AG08396 (cell line): ENCODE measurements at regions not wholly inside any gene's neighbourhood (a gene's known extent, or its start where the extent isn't known, plus 50 kb on each side); places are given as distances from the start of the nearest gene placed in this dataset.

Experiments used
- DNase-seq: peaks from one replicate; pipeline ENCODE4 v3.0.0; 2012; ENCODE audit warnings: low spot score, mixed read lengths

- DNase-seq = no peak
Measured at GRCh38 chr11:82676483-82677094, 57.1 kb downstream of the FAM181B start.

GRCh38 chr11:82675838-82676237 is 57.8 kb downstream of the FAM181B start:
- DNase-seq = no peak

- DNase-seq = no peak
Measured at GRCh38 chr11:82673631-82674030, 60.0 kb downstream of the FAM181B start.

GRCh38 chr11:82671451-82671850 is 62.2 kb downstream of the FAM181B start:
- DNase-seq = no peak

GRCh38 chr11:82663535-82663934 is 70.1 kb downstream of the FAM181B start:
- no peak for DNase-seq

- DNase-seq = no peak
Measured at GRCh38 chr11:82653752-82654151, 79.9 kb downstream of the FAM181B start.

- no peak for DNase-seq
Measured at GRCh38 chr11:82639251-82639650, 94.4 kb downstream of the FAM181B start.

- DNase-seq = no peak
Measured at GRCh38 chr11:82636615-82637014, 97.0 kb downstream of the FAM181B start.

- no peak for DNase-seq
Measured at GRCh38 chr11:82634091-82634490, 99.6 kb downstream of the FAM181B start.

- no peak for DNase-seq
Measured at GRCh38 chr11:82631722-82632630, 101.7 kb downstream of the FAM181B start.

GRCh38 chr11:82610671-82611070 is 123.0 kb downstream of the FAM181B start:
- DNase-seq = no peak

- DNase-seq = no peak
Measured at GRCh38 chr11:82606738-82607137, 126.9 kb downstream of the FAM181B start.

- DNase-seq = no peak
Measured at GRCh38 chr11:82601711-82602110, 132.0 kb downstream of the FAM181B start.

GRCh38 chr11:82599836-82600235 is 133.8 kb downstream of the FAM181B start:
- DNase-seq = no peak

- no peak for DNase-seq
Measured at GRCh38 chr11:82586581-82586980, 147.1 kb downstream of the FAM181B start.

GRCh38 chr11:82577246-82577645 is 156.4 kb downstream of the FAM181B start:
- no peak for DNase-seq

GRCh38 chr11:82560836-82561235 is 172.8 kb downstream of the FAM181B start:
- no peak for DNase-seq

GRCh38 chr11:82559609-82560008 is 174.1 kb downstream of the FAM181B start:
- DNase-seq = no peak

GRCh38 chr11:82557274-82557673 is 176.4 kb downstream of the FAM181B start:
- DNase-seq = no peak

GRCh38 chr11:82556210-82556609 is 177.5 kb downstream of the FAM181B start:
- no peak for DNase-seq

- no peak for DNase-seq
Measured at GRCh38 chr11:82546661-82547557, 186.8 kb downstream of the FAM181B start.

GRCh38 chr11:82539669-82540068 is 194.0 kb downstream of the FAM181B start:
- DNase-seq = no peak
